HL-60 (cell line): ENCODE measurements at regions not wholly inside any gene's neighbourhood (a gene's known extent, or its start where the extent isn't known, plus 50 kb on each side); places are given as distances from the start of the nearest gene placed in this dataset.

Experiments
- DNase-seq, 2 experiments: peaks; one replicate each; pipeline ENCODE4 v3.0.0-alpha.2; 2010 to 2020; ENCODE audit warnings: low read depth in 1 of 2, low spot score in 1 of 2
- H3K27ac ChIP-seq: fragments of 250-450 bp; sonication (Bioruptor Pico); replicated peaks from 2 replicates; pipeline ENCODE4 v1.5.1; 2020; ENCODE audit warnings: mild to moderate bottlenecking, moderate library complexity
- H3K27me3 ChIP-seq: fragments of 250-450 bp; sonication (Bioruptor Pico); 2 replicates; pipeline ENCODE4 v1.5.1; 2021; ENCODE audit warnings: mild to moderate bottlenecking, moderate library complexity; ENCODE audit not compliant: insufficient read depth, poor library complexity, severe bottlenecking
- H3K4me3 ChIP-seq: replicated peaks from 2 replicates; pipeline ENCODE4 v1.5.1; 2011; ENCODE audit warnings: mild to moderate bottlenecking, control low read depth, low read length; ENCODE audit not compliant: insufficient read depth
- CTCF ChIP-seq: IDR thresholded peaks from one replicate; pipeline ENCODE4 v1.5.1; 2011; ENCODE audit warnings: low read length, control low read depth, inconsistent platforms; ENCODE audit not compliant: insufficient read depth
- GABPA ChIP-seq: IDR thresholded peaks from 2 replicates; pipeline ENCODE4 v1.6.1; 2012; ENCODE audit warnings: low read depth
- POLR2AphosphoS5 ChIP-seq: IDR thresholded peaks from 2 replicates; pipeline ENCODE4 v1.6.1; 2012; ENCODE audit warnings: low read depth
- REST ChIP-seq: IDR thresholded peaks from 2 replicates; pipeline ENCODE4 v1.6.1; 2012; ENCODE audit warnings: low read depth; ENCODE audit not compliant: insufficient replicate concordance
- SPI1 ChIP-seq: IDR thresholded peaks from 2 replicates; pipeline ENCODE4 v1.6.1; 2012; ENCODE audit warnings: low read depth, mild to moderate bottlenecking, borderline replicate concordance

GRCh38 chr11:115067471-115067870, 389.1 kb downstream of the NXPE2 start:
- no peaks in the 10 kb centered on the region for H3K27me3 ChIP-seq
- TF ChIP-seq CTCF, result no peak
- TF ChIP-seq SPI1, result no peak
- DNase-seq, result no peak
- no peak overlapping the region for H3K4me3 ChIP-seq
- no peak overlapping the region for H3K27ac ChIP-seq

GRCh38 chr11:115067900-115068530, 389.7 kb downstream of the NXPE2 start:
- no peak for TF ChIP-seq POLR2AphosphoS5
- DNase-seq, result no peak
- H3K4me3 ChIP-seq, result no peak overlapping the region

GRCh38 chr11:115069599-115069998, 391.3 kb downstream of the NXPE2 start:
- no peaks in the 10 kb centered on the region for H3K27me3 ChIP-seq
- TF ChIP-seq REST (no peak), POLR2AphosphoS5 (no peak), SPI1 (no peak), CTCF (no peak), GABPA (no peak)
- no peak overlapping the region for H3K4me3 ChIP-seq
- no peak for DNase-seq
- H3K27ac ChIP-seq, result no peak overlapping the region

More at GRCh38 chr11:115067900-115068530, 389.7 kb downstream of the NXPE2 start:
- Histone ChIP-seq H3K27ac (no peak overlapping the region), H3K27me3 (no peaks in the 10 kb centered on the region)

GRCh38 chr11:115075356-115075755, 397.0 kb downstream of the NXPE2 start:
- H3K27me3 ChIP-seq, result no peaks in the 10 kb centered on the region
- DNase-seq, result no peak
- H3K4me3 ChIP-seq, result no peak overlapping the region
- TF ChIP-seq POLR2AphosphoS5, result no peak
- no peak for TF ChIP-seq SPI1
- TF ChIP-seq CTCF, result no peak
- no peak overlapping the region for H3K27ac ChIP-seq

GRCh38 chr11:115077740-115078139, 399.4 kb downstream of the NXPE2 start:
- Histone ChIP-seq H3K27ac (no peak overlapping the region), H3K4me3 (no peak overlapping the region), H3K27me3 (no peaks in the 10 kb centered on the region)
- DNase-seq, result no peak
- TF ChIP-seq REST (no peak), GABPA (no peak), SPI1 (no peak), CTCF (no peak), POLR2AphosphoS5 (no peak)
